ENCODE measurements at regions not wholly inside any gene's neighbourhood (a gene's known extent, or its start where the extent isn't known, plus 50 kb on each side); places are given as distances from the start of the nearest gene placed in this dataset.

- TF ChIP-seq SIN3A (IDR thresholded peaks at IDR 0.05; ENCODE audit: low read depth) (no peak), CTCF (IDR thresholded peaks at IDR 0.05 in 2 of 3, conservative IDR thresholded peaks at IDR 0.05 in 1 of 3; ENCODE audit: borderline replicate concordance in 1 of 3, insufficient read depth in 1 of 3, low read depth in 2 of 3, low read length in 2 of 3) (no peak), CEBPB (IDR thresholded peaks at IDR 0.05; ENCODE audit: low read depth) (no peak), POLR2AphosphoS5 (IDR thresholded peaks at IDR 0.05; ENCODE audit: low read depth, low read length) (no peak), MAX (IDR thresholded peaks at IDR 0.05) (no peak), EGR1 (IDR thresholded peaks at IDR 0.05; ENCODE audit: low read depth) (no peak), FOSL1 (IDR thresholded peaks at IDR 0.05; ENCODE audit: low read depth) (no peak), SP1 (IDR thresholded peaks at IDR 0.05; ENCODE audit: low read depth) (no peak)
These were observed 158.4 kb downstream of the CHIC2 start for GRCh38 chr4:53905941-53906377.

Measured in HCT116 (cell line).